ENCODE measurements at regions not wholly inside any gene's neighbourhood (a gene's known extent, or its start where the extent isn't known, plus 50 kb on each side); places are given as distances from the start of the nearest gene placed in this dataset.
A peak's percentile ranks its signal among the peaks of the same experiment; 100 is the strongest.

DNA sequence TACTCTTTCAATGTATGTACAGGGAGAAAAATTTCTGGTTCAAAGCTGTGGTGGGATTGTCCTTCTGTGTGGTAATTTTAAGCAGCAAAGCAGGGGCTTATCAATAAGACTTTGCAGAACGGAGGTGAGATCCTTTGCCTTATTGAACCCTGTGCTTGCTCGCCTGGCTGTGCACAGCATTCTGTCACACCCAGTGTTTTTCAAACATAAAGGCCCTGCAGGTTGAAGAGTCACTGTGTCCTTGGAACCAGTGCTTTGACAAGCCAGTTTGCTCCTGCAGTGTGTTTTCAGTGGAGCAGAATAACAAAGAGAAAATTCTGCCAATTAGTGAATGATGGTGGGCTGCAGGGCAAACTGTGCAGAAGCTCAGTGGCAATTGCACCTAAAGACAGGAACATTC is 236.7 kb upstream of the PCSK5 start (continued):
- no peak for TF ChIP-seq ZNF462 (CRISPR knock-in tag; IDR thresholded peaks at IDR 0.05)
- no peak for TF ChIP-seq ZNF114 (CRISPR knock-in tag; IDR thresholded peaks at IDR 0.05)
- TF ChIP-seq POLR2AphosphoS5 (IDR thresholded peaks at IDR 0.05; ENCODE audit: low read depth), result no peak
- TF ChIP-seq NANOG (IDR thresholded peaks at IDR 0.05; ENCODE audit: borderline replicate concordance), result no peak
- no peak for TF ChIP-seq EZH2 (IDR thresholded peaks at IDR 0.05; ENCODE audit: low read depth, unreplicated experiment)

GRCh38 chr9:75657015-75657414 is 233.5 kb upstream of the PCSK5 start:
- no peak for ATAC-seq
- no peak overlapping the region for H3K4me3 ChIP-seq
- no peak for TF ChIP-seq JUNB (IDR thresholded peaks at IDR 0.05; ENCODE audit: unreplicated experiment)
- no peak for TF ChIP-seq EZH2 (IDR thresholded peaks at IDR 0.05; ENCODE audit: low read depth, unreplicated experiment)
- TF ChIP-seq CREB1 (CRISPR knock-in tag; IDR thresholded peaks at IDR 0.05; ENCODE audit: low read depth), result no peak
- TF ChIP-seq POLR2AphosphoS5 (IDR thresholded peaks at IDR 0.05; ENCODE audit: low read depth), result no peak
- no peak for TF ChIP-seq ETS1 (IDR thresholded peaks at IDR 0.05)
- no peak for TF ChIP-seq ZNF331 (CRISPR knock-in tag; IDR thresholded peaks at IDR 0.05; ENCODE audit: low read depth)
- TF ChIP-seq ZNF462 (CRISPR knock-in tag; IDR thresholded peaks at IDR 0.05), result no peak
- TF ChIP-seq ZNF114 (CRISPR knock-in tag; IDR thresholded peaks at IDR 0.05), result no peak

More at GRCh38 chr9:75657015-75657414, 233.5 kb upstream of the PCSK5 start:
- no peak for DNase-seq (ENCODE audit: low spot score)
- Mint-ChIP-seq H3K4me3 (no peak overlapping the region), H3K36me3 (ENCODE audit: low read depth) (no peaks in the 10 kb centered on the region), H3K27me3 (ENCODE audit: insufficient read depth, low read depth, poor library complexity) (no peaks in the 10 kb centered on the region), H3K27ac (no peak overlapping the region), H3K4me1 (no peaks in the 10 kb centered on the region), H3K9me3 (peaks cover 2% of the 10 kb centered on the region; the same call in 1 of the 3 replicates)
- Histone ChIP-seq H2AFZ (peak overlapping the region; percentile 57; the same call in 1 of the 2 replicates), H3K4me2 (no peak overlapping the region), H3K36me3 (ENCODE audit: insufficient read depth) (no peaks in the 10 kb centered on the region), H3F3A (replicated peaks; ENCODE audit: low read depth) (no peaks in the 10 kb centered on the region), H3K79me2 (replicated peaks; ENCODE audit: insufficient read depth) (no peaks in the 10 kb centered on the region), H3K27me3 (ENCODE audit: insufficient read depth) (no peaks in the 10 kb centered on the region), H3K4me1 (ENCODE audit: insufficient read depth) (no peaks in the 10 kb centered on the region), H3K27ac (ENCODE audit: low read depth) (no peak overlapping the region), H4K20me1 (replicated peaks; ENCODE audit: insufficient read depth) (no peaks in the 10 kb centered on the region), H3K9me2 (ENCODE audit: insufficient read depth) (peaks cover 5% of the 10 kb centered on the region; the same call in 1 of the 2 replicates)
